Activated T-cell treated with anti-CD3 and anti-CD28 coated beads for 48 hours (primary cell): ENCODE measurements at regions not wholly inside any gene's neighbourhood (a gene's known extent, or its start where the extent isn't known, plus 50 kb on each side); places are given as distances from the start of the nearest gene placed in this dataset.
"Not testable (repeated sequence)": the region's sequence is repeated elsewhere in the genome, so short reads cannot be mapped to it uniquely, and the experiment has no call there.

Experiments used
- DNase-seq: peaks from one replicate; pipeline ENCODE4 v3.0.0-alpha.2; 2020; ENCODE audit warnings: low read depth

DNA sequence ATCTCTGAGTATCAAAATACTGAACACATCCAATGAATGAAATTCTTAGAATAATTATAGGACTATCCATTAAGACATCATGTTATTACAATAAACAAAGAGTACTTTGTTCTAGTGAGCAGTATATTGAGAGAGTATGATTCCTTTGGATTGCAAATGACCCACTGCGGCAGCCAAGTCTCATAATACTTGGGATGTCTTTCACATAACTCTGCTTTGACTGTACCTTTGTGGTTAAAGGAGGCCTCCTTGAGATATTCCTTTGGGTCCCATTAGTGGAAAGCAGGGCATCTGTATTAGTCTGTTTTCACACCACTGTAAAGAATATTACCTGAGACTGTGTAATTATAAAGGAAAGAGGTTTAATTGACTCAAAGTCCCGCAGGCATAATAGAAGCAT lies 593.8 kb downstream of the TRHDE start:
- no peak for DNase-seq

DNA sequence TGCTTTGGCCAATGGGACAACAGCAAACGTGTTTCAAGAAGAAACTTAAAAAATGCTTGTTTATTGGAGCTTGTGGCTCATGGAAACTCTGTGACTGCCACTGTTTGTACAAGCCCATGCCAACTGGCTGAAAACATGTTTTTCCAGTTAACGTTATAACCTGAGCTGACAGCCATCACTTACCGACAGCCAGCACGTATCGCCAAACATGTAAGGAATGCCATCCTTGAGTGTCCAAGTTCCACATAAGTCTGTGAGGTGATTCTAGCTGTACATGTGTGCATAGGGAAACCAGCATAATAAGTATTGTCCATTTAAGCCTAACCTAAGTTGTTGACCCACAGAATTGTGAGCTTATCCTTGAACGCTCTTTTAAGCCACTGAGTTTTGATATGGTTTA lies 596.9 kb downstream of the TRHDE start:
- DNase-seq, result no peak

DNA sequence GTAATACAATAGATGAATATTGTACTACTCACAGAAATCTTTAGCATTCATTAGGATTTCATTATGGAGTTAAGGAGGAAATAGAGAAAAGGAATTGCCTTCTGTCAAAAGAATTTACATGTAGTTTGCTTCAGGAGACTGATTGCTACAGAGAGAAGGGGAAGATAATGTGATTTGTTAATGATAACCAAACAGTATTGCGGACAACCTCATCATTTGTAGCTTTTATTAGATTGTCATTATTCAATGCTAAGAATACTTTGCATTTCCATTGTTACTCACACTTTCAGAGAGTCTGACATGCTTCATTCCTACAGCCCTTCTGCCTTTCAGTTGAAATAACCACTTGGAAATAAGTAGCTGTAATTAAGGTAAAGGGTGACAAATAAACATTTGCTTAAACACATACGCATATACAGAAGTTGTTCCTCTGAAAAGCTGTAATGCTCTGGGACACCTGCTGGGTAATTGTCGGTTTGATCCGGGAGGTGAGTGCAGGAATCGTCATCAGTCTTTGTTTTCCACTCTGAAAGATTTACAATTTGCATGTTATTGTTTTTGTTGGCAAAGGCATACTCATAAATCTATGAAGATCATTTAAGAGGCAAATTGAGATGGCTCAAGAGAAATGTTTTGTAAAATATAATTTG lies 600.2 kb downstream of the TRHDE start:
- DNase-seq, result no peak

DNA sequence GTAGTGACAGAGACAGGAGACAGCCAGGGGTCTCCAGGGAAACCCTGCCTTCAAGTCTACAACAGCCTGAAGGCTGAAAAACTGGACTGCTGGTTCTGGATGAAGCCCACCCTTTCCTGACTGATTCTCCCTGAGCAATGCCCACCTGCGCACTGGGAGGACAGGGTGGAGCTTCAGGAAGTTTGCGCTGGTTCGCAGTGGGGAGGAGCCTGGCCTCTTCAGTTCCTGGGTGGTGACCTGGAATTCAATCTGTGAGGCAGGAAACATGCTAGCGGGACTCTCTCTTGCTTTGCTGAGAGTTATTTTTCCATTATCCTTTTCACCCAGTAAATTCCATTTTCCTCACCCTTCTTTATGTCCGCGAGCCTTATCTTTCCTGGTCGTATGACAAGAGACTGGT lies 600.8 kb downstream of the TRHDE start:
- DNase-seq, result no peak

DNA sequence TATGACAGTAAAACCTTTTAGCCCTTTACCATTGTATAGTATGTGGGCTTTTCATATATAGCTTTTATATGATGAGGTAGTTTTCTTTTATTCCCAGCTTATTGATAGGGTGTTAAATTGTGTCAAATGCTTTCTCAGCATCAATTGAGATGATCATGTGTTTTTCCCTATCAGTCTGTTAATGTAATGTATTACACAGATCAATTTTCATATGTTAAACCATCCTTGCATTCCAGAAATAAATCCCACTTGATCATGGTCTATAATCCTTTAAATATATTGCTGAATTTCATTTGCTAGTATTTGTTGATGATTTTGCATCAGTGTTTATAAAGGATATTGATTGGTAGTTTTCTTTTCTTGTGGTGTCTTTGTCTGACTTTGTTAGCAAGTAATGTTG lies 603.9 kb downstream of the TRHDE start:
- no peak for DNase-seq

DNA sequence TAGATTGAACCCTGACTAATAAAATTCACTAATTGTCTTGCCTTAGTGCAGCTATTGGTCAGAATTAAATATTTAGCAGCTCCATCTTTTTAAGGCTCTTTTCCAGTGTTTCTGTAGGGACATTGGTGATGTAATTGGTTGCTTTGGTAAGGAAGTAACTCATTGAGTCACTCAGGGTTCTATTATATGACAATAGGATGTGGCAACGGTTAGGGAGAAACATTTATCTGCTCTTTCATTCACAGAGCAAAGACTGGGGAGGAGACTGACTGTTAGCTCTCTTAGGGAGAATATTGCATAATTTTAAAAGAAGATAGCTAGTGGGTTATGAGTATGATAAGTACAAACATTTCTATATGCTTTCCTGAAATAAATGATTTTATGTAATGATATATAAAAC lies 616.5 kb downstream of the TRHDE start:
- no peak for DNase-seq

DNA sequence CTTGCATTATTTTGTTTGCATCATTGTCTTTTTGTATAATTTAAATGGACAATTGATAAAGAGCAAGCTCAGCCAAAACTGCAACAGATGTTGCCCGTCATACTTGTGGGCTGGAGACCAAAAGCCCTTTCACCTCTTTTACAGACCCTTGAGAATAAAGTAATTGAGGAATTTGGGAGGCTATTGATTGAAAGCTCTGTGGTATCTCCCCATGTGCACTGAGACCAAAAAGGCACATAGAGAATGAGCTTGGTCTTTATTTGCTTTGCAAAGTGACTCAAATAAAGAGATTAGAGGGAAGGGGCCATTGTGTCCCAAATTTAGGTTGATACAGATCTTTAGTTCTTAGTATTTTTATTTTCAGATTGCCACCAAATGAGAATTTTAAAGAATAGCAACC lies 617.6 kb downstream of the TRHDE start:
- DNase-seq, result no peak

DNA sequence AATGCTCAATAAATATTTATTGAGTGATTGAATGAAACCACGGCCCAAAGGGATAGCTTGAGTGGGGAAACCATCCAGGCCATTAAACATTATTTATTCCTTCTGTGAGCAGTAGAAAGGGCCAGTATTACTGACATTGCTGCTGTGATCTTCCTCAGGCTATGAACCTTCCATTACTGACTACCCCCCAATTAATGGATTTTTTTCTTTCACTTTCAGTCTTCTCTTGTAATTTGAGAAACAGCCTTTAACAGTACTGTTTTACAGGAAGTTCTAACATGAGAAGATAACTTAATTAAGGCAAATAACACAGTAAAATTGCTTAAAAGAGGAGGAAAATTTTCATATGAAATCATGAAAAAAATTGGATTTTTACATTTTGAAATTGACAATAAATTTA lies 629.5 kb downstream of the TRHDE start:
- no peak for DNase-seq

DNA sequence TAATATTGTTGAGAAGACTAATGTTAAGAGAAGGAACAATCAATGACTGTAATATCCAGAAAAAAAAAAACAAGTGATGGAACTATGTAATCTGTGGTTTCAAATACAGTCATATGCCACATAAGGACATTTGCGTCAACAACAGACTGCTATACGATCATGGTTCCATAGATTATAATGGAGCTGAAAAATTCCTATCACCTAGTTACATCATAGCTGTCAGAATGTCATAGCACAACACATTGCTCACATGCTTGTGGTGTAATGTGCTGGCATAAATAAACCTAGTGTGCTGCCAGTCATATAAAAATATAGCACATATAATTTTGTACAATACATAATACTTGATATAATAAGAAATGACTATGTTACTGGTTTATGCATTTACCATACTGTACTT lies 653.5 kb downstream of the TRHDE start:
- DNase-seq, result no peak

DNA sequence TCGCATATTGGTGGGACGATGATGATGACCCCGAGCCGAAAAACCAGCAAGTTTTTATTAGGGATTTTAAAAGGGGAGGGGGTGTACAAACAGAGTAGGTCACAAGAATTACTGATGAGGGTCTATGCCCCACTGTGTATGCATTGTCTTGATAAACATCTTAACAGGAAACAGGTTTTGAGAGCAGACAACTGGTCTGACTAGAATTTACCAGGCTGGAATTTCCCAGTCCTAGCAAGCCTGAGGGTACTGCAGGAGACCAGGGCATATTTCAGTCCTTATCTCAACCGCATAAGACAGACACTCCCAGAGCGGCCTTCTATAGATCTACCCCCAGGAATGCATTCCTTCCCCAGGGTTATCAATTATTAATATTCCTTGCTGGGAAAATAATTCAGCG lies 659.7 kb downstream of the TRHDE start:
- not testable (repeated sequence) for DNase-seq

DNA sequence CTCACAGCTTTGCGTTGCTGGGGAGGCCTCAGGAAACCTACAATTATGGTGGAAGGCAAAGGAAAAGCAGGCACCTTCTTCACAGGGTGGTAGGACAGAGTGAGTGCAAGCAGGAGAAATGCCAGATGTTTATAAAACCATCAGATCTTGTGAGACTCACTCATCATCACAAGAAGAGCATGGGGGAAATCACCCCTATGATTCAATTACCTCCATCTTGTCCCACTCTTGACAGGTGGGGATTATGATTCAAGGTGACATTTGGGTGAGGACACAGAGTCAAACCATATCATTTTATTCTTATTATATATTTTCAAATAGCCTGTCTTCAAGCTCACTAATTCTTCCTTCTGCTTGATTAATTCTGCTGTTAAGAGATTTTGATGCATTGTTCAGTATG lies 665.3 kb downstream of the TRHDE start:
- DNase-seq, result no peak

DNA sequence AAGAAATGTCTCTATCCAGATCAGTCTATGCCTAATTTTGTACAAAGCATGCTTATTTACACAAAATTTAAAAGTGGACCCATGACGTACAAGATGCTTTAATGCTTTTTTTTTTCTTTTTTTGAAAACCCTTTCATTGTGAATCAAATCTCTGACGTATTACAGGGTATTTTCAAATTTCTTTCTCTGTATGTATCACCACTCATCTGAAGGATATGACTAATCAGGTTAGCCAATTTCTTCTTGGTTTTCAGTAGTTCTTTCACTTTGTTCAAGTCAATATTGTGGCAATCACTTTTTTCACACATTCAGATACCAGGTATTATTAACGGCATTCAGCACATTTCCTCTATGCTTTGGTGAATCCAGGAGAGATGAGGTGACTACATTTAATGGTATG lies 685.3 kb downstream of the TRHDE start:
- no peak for DNase-seq

DNA sequence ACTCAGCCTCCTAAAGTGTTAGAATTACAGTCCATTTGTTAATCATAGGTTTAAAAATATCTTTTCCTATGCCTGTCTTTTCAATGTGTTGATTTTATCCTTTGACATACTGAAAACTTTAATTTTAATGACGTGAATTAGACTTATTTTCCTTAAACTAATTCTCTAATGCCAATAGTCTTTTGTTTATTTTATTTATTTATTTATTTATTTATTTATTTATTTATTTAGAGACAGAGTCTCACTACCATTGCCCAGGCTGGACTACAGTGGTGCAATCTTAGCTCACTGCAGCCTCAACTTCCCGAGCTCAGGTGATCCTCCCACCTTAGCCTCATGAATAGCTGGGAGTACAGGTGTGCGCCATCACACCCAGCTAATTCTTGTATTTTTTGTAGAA lies 694.5 kb downstream of the TRHDE start:
- no peak for DNase-seq

DNA sequence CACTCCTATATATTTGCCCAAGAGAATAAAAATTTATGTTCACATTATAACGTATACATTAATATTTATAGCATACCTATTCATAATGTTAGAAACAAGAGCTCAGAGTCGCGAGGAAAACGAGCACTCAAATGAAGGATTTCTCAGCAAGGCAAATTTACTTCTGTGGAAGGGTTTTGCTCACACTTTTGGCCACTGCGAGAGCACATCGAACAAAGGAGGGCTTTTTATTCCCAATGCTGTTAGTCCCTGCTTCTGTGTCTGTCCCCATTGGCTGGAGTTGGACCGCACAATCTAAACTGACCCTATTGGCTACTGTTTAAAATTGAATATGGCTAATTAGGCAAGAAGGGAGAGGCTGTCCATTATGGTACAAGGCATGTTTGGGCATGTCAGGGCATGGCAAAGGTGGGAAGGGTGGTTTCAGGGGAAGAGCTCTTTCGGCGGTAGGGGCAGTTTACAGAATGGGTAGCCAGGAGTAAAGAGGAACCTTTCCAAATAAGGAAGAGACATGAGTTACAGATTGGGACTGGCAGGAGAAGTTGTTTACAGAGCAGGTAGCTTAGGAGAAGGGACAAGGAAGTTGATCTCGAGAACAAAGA lies 702.9 kb downstream of the TRHDE start:
- no peak for DNase-seq

DNA sequence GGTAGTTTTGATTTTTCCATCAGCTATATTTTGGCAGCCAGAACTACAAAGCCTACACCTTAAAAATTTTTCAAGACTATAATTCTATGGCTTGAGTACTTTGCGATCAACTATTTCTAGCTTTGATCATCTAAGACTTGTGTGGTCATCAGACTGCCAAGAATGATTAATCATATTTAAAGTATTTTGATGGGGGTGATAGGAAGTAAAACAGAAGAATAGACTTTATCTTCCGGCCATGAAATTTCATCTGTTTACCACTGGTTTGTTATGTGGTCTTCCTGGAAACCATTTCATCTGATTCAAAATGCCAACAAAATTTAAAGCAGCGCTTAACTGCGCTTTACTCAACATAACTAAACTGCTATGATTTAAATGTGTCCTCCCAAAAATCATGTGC lies 706.8 kb downstream of the TRHDE start:
- no peak for DNase-seq

DNA sequence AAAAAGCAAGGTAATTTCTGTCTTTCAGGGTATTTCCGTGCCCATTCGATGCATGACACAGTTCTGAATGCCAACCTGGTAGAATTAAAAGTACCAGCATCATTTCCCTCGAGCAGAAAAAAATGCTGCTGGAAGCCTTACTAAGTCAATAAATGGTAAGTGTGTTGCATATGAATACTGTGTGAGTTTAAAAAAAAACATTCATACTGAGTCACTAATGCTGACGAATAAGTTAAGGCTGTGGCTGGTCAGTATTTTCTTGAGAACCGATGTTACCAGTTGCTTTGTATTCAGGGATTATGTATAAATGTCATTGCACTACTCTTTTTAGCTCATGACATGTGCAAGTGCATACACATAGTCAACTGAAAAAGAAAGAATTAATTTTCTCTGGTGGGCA lies 710.2 kb downstream of the TRHDE start:
- no peak for DNase-seq

DNA sequence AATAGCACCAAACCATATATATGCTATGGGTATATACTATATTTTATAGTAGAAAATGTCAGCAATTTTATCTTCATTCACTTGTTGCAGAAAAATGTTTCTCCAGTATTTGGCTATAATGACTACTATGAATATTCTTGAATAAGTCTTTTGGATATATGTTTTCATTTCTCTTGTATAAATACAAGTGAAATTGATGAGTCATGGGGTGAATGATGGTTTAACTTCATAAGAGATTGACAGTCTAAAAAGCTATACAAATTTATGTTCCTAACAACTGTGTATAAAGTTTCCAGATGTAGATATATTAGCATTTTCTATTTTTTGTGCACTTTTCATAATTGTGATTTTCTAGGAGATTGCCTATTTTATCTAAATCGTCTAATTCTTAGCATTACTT lies 714.8 kb downstream of the TRHDE start:
- no peak for DNase-seq

DNA sequence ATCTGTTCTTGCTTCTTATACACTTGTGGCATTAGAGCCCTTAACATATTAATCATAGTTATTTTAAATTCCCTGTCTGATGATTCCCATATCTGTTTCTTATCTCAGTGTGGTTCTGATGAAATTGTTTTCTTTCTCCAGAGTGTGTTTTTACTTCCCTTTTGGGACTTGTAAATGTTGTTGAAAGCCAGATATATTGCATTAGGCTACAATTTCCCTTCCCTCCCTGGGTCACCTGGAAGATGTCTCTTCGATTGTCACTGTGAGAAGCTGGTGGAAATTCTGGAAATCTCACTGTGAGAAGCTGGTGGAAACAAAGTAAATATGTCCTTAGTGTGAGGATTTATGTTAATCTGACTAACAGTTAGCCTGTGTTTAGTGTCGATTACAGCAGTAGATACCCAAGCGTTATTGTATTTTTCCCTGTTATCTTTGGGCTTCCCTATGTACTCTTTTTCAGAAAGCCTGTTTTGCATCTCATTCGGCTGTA lies 717.3 kb downstream of the TRHDE start:
- no peak for DNase-seq

DNA sequence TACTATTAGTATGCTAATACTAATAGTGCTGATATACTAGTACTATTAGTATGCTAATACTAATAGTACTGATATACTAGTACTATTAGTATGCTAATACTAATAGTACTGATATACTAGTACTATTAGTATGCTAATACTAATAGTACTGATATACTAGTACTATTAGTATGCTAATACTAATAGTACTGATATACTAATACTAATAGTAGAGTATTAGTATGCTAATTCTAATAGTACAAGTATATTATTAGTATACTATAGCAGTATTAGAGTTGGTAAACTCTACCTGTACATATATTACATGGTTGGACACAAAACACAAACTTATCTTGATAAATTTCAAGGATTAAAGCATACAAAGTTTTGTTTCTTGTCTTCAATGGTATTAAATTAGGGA lies 722.9 kb downstream of the TRHDE start:
- DNase-seq, result not testable (repeated sequence)

DNA sequence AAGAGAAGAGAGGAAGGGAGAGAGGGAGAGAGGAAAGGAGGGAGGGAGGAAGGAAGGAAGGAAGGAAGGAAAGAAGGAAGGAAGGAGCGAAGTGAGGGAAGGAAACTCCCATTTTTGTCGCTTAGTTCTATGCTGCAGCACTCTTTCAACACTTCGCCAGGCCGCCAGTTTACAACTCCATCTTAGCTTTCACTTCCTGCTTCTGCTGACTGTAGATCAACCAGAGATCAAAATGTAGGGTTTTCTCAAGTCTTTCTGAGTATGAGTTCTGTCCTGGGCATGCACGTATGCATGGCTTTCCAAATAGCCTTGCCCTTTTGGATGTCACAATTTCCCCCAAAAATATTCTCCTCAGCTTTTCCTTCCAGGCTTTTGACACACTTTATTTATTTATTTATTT lies 723.4 kb downstream of the TRHDE start:
- DNase-seq, result no peak

DNA sequence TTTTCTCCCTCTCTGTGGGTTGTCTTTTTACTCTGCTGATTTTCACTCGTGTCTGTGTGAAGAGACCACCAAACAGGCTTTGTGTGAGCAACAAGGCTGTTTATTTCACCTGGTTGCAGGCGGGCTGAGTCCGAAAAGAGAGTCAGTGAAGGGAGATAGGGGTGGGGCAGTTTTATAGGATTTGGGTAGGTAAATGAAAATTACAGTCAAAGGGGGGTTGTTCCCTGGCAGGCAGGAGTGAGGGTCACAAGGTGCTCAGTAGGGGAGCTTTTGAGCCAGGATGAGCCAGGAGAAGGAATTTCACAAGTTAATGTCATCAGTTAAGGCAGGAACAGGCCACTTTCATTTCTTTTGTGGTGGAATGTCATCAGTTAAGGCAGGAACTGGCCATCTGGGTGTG lies 729.6 kb downstream of the TRHDE start:
- DNase-seq, result not testable (repeated sequence)

DNA sequence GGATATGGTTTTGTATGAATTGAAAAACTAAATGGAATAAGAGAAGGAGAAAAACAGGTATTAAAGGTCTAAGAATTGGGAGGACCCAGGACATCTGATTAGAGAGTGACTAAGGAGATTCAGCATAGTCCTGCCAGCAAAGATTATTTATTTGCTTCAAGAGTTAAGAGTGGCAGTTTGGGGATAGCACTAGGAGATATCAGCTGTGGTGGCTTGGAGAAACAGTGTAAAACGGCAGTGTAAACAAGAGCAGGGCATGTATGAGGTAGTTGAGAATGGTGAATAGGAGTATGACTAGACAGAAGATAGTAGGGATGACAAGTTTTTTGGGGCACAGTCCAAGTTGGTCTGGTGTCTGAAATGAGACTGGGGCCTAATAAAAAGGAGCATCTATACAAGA lies 730.3 kb downstream of the TRHDE start:
- not testable (repeated sequence) for DNase-seq

DNA sequence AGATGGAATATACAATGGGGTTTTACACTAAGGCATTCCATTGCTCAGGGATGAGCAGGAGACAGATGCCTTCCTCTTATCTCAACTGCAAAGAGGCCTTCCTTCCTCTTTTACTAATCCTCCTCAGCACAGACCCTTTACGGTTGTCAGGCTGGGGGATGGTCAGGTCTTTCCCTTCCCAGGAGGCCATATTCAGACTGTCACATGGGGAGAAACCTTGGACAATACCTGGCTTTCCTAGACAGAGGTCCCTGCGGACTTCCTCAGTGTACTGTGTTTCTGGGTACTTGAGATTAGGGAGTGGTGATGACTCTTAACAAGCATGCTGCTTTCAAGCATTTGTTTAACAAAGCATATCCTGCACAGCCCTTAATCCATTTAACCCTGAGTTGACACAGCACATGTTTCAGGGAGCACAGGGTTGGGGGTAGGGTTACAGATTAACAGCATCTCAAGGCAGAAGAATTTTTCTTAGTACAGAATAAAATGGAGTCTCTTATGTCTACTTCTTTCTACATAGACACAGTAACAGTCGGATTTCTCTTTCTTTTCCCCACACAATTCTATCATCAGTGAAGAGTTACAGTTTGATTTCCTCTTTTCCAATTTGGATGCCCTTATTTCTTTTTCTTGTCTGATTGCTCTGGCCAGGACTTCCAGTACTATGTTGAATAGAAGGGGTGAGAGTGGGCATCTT lies 737.1 kb downstream of the TRHDE start:
- not testable (repeated sequence) for DNase-seq

DNA sequence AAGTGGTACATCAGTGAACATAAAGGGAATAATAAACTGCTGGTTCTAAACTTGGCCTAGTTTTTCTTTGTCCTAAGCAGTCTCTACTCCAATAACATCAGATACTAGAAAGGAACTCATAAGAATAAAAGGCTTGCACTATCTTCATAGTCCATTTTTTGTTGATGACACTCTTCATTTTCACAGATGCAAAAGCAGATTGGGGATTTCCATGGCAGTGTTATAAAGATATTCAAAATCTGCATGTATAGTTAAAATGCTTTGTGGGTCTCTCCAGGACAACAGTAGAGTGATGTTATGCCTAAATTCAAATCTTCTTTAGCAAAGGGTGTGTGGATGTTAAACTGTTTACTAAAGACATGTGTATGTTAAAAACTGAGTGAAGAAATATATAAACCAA lies 745.8 kb downstream of the TRHDE start:
- DNase-seq, result no peak
